Hematopoietic multipotent progenitor cell treated with erythropoietin and hydrocortisone succinate and interleukin-3 and kit ligand, for 17 days (in vitro differentiated cells): ENCODE measurements at regions not wholly inside any gene's neighbourhood (a gene's known extent, or its start where the extent isn't known, plus 50 kb on each side); places are given as distances from the start of the nearest gene placed in this dataset.

ENCODE experiments used
- DNase-seq: peaks from one replicate; pipeline ENCODE4 v3.0.0-alpha.2; 2015; ENCODE audit warnings: low spot score

GRCh38 chr1:209229494-209230061 is 353.9 kb upstream of the CAMK1G start:
- DNase-seq = no peak

DNA sequence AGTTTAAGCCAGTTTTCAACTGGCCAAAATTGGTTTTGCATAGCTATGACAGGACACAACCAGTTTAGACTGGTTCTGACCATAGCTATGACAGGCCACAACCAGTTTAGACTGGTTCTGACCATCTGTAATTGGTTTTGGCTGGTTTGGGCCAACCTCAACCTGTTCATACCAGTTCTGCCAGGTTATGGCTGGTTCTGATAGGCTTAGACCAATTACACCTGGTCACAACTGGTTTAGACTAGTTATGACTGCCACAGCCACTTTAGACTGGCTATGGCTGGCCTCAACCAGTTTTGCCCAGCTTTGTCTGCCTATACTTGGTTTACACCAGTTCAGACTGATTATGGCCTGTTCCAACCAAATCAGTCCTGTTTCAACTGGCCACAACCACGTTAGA is 353.2 kb upstream of the CAMK1G start:
- no peak for DNase-seq

- no peak for DNase-seq
Measured at GRCh38 chr1:209231476-209232156, 351.9 kb upstream of the CAMK1G start.

- DNase-seq = no peak
Measured at GRCh38 chr1:209232197-209232596, 351.3 kb upstream of the CAMK1G start.

GRCh38 chr1:209232759-209233158 is 350.8 kb upstream of the CAMK1G start:
- DNase-seq = no peak

- no peak for DNase-seq
Measured at GRCh38 chr1:209235166-209235565, 348.3 kb upstream of the CAMK1G start.

DNA sequence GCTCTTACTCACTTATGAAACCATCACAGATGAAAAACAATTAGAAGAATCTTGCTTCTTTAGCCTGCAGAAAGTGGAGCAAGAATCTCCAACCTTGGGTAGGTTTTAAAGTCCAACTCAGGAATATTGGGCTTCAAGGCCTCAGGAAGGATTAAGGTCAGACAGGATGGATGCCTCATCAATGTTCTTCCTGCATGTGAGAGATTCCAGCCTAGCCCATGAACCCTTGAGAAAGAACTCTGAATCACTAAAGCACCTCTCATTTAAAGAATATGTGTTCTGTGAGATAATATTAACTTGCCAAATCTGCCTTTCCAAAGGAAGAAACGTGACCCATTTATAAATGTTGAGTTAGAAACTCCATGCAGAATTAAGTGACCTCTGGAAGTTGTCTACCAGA is 345.2 kb upstream of the CAMK1G start:
- no peak for DNase-seq

DNA sequence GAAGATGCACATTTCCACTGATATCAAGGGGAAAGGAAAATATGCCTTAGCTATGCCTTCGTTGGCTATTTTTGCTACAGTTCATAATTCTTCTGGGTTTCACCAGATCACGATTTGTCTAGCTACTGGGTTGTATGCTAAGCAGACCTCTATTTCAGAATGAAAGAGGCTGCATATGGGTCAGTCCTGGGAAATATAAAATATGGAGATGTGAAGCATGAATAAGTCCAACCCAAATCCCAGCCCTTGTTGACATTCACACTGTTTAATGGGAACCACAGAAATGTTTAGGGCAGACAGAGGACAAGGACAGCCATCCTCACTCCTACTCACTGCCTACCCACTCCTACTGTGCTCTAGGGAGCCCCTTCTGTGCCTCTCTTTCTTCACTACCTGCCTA is 343.2 kb upstream of the CAMK1G start:
- DNase-seq = no peak

GRCh38 chr1:209241487-209241886 is 342.0 kb upstream of the CAMK1G start:
- DNase-seq = no peak

DNA sequence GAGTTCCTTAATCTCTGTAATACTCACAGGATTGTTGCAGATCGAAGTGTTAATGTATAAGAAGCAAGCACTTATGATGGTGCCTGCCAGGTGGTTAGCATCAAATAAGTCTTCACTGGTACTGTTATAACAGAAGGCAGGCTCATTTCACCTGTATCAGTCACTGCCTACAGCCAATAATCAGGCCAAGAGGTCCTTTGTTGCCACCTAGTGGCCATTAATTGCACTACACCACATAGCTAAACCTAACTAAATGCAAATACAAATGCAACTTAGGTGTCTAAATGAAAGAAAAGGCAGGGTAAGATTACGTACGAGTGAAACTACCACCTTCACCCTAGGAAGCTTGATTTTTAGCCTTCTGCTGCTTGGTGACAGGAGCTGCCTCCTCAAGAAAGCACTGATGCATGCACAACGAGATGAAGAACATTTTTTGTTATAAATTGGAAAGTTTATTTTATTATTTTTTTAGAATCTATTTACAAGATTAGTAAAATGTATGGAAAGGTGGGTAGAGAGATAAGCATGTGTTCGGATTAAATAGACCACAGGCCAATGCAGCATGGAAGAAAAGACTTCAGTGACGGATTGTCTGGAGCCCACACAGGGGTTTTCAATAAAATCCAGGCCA is 334.8 kb upstream of the CAMK1G start:
- peak; percentile 59 for DNase-seq

- no peak for DNase-seq
Measured at GRCh38 chr1:209249280-209249670, 334.2 kb upstream of the CAMK1G start.

DNA sequence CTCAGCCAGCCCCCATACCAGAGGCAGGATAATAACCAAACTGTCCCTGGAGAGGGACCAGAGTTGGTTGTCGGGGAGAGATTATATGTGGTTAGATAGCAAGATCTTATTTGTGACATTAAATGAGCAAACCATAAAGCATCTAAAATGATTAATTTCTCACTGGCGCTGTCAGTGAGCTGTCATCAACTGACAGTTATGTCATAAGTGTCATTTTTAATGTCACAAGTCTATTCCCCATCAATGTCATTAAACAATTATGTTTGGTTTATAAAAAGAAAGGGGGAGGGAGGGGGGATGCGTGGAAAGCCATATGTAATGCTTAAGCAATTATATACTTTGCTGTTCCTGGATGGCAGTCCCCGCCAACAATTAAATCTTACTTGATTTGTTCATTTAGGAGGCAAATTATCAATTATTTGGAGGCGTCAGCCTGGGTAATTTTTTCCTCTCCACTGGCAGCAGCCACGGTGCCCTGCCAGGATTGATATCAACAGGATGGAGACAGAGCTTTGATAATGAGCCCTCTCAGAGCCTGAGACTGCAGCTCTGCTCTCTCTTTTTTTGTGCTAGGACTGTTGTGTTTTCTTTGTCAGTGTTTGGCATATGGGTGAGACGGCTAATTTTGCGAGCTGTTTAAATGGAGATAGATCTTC is 333.6 kb upstream of the CAMK1G start:
- no peak for DNase-seq

DNA sequence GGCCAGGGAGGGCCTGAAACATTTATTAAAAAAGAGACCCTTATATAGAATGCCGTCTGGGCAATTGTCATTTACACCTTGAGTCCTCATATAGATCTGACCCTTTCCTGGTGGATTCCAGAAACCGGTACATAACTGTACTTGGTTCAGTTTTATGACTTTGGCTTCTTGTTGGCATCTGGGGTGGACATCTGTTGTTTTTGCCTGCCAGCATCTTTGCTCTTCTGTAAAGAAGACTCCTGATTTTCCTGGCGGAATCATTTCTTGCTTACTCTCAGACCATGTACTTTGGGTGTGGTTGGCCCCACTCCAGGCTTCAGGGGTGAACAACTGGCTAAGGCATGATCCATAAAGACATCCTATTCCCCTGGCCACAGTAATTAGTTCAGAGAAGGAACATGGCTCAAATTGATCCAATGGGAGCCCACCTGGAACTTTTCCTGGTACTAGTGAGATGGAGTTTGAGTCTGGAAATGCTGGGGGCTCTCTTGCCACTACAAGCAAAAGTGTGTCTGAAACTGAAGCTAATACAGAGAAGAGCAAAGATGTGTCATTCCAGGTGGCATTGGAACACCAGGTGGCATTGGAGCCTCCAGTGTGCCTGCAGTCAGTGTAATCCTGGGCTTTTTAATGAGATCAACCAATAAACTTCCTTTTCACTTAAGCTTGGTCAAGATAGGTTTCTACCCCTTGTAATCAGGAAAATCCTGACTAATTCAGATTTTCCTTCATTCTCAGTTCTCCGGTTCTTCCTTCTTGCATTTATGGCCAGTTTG is 332.5 kb upstream of the CAMK1G start:
- no peak for DNase-seq

DNA sequence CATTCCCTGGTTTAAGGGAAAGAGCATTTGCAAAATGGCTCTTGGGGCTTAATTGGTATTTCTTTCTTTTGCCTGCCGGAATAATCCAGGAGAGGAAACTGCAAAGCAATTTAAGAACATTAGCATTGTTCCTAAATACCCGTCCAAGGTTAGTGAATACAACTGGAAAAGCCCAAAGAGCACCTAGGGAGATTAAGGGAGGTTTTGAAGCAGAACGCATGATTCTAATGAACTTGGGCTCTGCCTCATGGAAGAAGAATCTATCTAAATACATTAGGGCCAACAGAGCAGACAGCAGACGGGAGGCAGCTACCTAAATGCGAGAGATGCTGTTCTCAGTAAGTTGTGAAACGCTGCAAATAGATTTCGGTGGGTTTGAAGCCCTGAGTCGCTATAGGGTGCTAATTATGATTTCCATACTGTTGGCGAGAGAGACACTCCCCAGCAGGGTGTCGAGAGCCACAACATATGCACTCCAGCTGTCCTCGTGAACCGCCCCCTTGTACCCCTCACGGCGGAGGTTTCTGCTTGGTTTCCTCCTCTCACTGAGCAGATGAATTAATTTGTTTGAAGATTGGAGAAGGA is 326.7 kb upstream of the CAMK1G start:
- no peak for DNase-seq

- no peak for DNase-seq
Measured at GRCh38 chr1:209257454-209257853, 326.1 kb upstream of the CAMK1G start.

DNA sequence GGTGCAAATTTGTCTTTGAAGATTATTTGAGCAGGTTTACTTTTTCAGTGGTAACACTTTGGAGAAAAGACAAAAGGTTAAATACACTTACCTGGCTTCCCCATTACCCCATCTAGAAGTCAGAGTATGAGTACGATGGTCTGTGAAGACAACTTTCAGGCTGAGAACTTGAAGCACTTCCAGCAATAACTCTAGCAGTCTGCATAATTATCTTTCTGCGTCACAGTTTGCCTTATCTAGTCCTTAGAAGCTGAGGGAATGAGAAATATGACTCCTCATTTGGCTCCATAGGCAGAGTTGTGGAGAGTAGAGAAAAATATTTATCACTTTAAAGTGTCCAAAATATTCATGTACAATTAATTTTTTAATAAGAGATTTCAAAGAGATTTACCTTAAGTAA is 323.4 kb upstream of the CAMK1G start:
- no peak for DNase-seq

GRCh38 chr1:209262631-209263030 is 320.9 kb upstream of the CAMK1G start:
- no peak for DNase-seq

DNA sequence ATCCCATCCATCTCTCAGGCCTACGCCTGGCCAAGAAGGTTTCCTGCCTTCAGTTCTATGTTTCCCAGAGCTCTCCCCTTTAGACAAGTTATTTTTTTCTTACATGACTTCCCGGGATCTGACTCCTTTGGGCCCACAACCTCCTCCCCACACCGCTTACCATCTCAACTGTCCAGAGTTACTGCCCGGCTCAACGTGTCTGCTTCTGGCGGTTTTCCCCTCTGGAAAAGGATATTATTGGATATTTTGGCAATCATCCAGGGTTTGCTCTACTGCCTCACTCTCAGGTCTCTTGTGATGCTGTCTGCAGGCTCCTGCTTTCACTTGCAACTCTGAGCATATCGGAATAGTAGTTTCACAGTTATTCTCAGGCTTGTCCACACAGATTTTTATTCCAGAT is 318.2 kb upstream of the CAMK1G start:
- no peak for DNase-seq

DNA sequence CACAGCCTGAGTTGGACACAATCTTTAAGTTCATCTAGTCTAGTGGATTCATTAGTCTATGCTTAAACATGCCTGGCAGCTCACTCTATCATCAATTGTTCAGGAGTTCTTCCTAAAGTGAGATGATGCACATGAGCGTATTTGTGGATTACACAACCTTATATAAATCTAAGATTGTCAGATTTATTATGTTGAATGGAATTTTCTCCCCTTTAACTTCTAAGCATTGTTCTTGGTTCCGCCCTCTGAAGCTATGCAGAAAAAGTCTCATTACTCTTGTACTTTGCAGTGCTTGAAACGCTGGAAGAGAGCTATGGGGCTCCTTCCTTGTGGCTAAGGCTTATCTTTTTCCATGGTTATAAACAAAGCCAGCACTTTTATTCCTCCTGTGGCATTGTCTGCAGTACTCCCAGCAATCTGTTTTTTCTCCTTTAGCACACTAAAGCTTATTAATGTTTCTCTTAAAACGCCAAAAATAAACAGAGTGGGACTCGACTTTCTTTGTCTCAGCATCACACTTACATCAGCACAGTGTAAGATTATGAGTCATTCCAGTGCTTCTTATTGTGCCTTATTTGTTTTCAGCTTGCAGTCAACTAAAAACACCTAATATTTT is 316.8 kb upstream of the CAMK1G start:
- DNase-seq = no peak

GRCh38 chr1:209267968-209268367 is 315.5 kb upstream of the CAMK1G start:
- no peak for DNase-seq

- DNase-seq = no peak
Measured at GRCh38 chr1:209268479-209268878, 315.0 kb upstream of the CAMK1G start.

DNA sequence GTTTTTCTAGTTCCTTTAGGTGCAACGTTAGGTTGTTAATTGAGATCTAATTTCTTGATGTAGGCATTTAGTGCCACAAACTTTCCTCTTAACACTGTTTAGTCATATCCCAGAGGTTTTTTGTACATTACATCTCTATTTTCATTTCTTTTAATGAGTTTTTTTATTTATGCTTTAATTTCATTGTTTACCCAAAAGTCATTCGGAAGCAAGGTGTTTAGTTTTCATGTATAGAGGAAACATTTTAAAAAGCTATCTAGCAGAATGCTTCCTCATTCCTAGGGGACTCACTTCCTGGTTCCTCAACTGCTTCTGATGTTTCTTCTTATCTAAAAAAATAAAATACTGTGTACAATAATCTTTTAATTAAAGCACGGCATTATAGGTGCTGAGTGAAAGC is 307.2 kb upstream of the CAMK1G start:
- DNase-seq = no peak
